SK-N-SH (cell line): ENCODE measurements at regions not wholly inside any gene's neighbourhood (a gene's known extent, or its start where the extent isn't known, plus 50 kb on each side); places are given as distances from the start of the nearest gene placed in this dataset.

Experiments used
- CTCF ChIA-PET: fragments of 300-600, 350-600 bp; formaldehyde crosslinking; extraction: SDS; loops from one replicate; lab custom pipeline; 2021; lab: Yijun Ruan, JAX
- POLR2A ChIA-PET: fragments of 350-600 bp; sonication (Branson Sonifier 250); formaldehyde crosslinking; extraction: SDS; loops from one replicate; lab custom pipeline; 2020; ENCODE audit warnings: antibody characterized with exemption, inconsistent platforms; lab: Yijun Ruan, JAX
- DNase-seq: peaks from one replicate; pipeline ENCODE4 v3.0.0; 2012
- H2AFZ ChIP-seq: fragments of 200-600 bp; sonication (generic); 2 replicates; pipeline ENCODE4 v1.8.1; 2016; ENCODE audit warnings: antibody characterized with exemption, mild to moderate bottlenecking, low read depth
- H3F3A ChIP-seq: fragments of 200-600 bp; sonication (generic); replicated peaks from 2 replicates; pipeline ENCODE3; 2016; ENCODE audit warnings: antibody characterized with exemption, mild to moderate bottlenecking; ENCODE audit not compliant: insufficient read depth
- H3K27ac ChIP-seq, 2 experiments: fragments of 200-500 bp in 1 of 2; fragments of 200-600 bp in 1 of 2; sonication (Bioruptor generic) in 1 of 2; sonication (generic), shearing (Covaris generic) in 1 of 2; 2 replicates each; pipeline versions ENCODE4 v1.5.1 to v1.6.1; 2014 to 2016; ENCODE audit warnings: low read depth in 2 of 2, inconsistent platforms in 1 of 2, low read length in 1 of 2, mild to moderate bottlenecking in 1 of 2, mixed read lengths in 1 of 2
- H3K27me3 ChIP-seq: fragments of 200-600 bp; sonication (generic), shearing (Covaris generic); 2 replicates; pipeline ENCODE4 v1.6.1; 2016; ENCODE audit warnings: mixed run types; ENCODE audit not compliant: insufficient read depth
- H3K36me3 ChIP-seq, 2 experiments: fragments of 200-500 bp in 1 of 2; fragments of 200-600 bp in 1 of 2; sonication (Bioruptor generic) in 1 of 2; sonication (generic) in 1 of 2; replicated peaks in 1 of 2; 2 replicates each; pipeline versions ENCODE3 to v1.5.1; 2014 to 2016; ENCODE audit warnings: low read length in 1 of 2, mild to moderate bottlenecking in 1 of 2; ENCODE audit not compliant: insufficient read depth in 2 of 2, control insufficient read depth in 1 of 2
- H3K4me1 ChIP-seq, 2 experiments: fragments of 200-500 bp in 1 of 2; fragments of 200-600 bp in 1 of 2; sonication (Bioruptor generic) in 1 of 2; sonication (generic), shearing (Covaris generic) in 1 of 2; 2 replicates each; pipeline versions ENCODE4 v1.5.1 to v1.6.1; 2014 to 2016; ENCODE audit warnings: low read depth in 1 of 2, low read length in 1 of 2, mixed run types in 1 of 2; ENCODE audit not compliant: insufficient read depth in 2 of 2, control insufficient read depth in 1 of 2
- H3K4me2 ChIP-seq: fragments of 200-600 bp; sonication (generic), shearing (Covaris generic); 2 replicates; pipeline ENCODE4 v1.6.1; 2017; ENCODE audit warnings: mixed run types
- H3K4me3 ChIP-seq, 2 experiments: fragments of 200-500 bp in 1 of 2; fragments of 200-600 bp in 1 of 2; sonication (Bioruptor generic) in 1 of 2; sonication (generic), shearing (Covaris generic) in 1 of 2; 2 replicates each; pipeline versions ENCODE4 v1.5.1 to v1.8.1; 2014 to 2016; ENCODE audit warnings: low read depth in 2 of 2, inconsistent platforms in 1 of 2, low read length in 1 of 2, mild to moderate bottlenecking in 1 of 2, mixed read lengths in 1 of 2, moderate library complexity in 1 of 2
- H3K79me2 ChIP-seq: fragments of 200-600 bp; sonication (generic); 2 replicates; pipeline ENCODE4 v1.8.1; 2017; ENCODE audit warnings: mild to moderate bottlenecking; ENCODE audit not compliant: insufficient read depth
- H3K9ac ChIP-seq: fragments of 200-600 bp; sonication (generic); 2 replicates; pipeline ENCODE4 v1.6.1; 2017; ENCODE audit warnings: mixed run types
- H3K9me2 ChIP-seq: fragments of 200-600 bp; sonication (generic); 2 replicates; pipeline ENCODE4 v1.6.1; 2017; ENCODE audit warnings: mixed run types
- H3K9me3 ChIP-seq: fragments of 200-600 bp; sonication (generic); 2 replicates; pipeline ENCODE4 v1.6.1; 2017; ENCODE audit warnings: mixed run types, mild to moderate bottlenecking, moderate library complexity
- H4K20me1 ChIP-seq: fragments of 200-600 bp; sonication (generic); 2 replicates; pipeline ENCODE4 v1.6.1; 2017; ENCODE audit warnings: mild to moderate bottlenecking, mixed run types; ENCODE audit not compliant: insufficient read depth
- FOXM1 ChIP-seq: IDR thresholded peaks from 2 replicates; pipeline ENCODE4 v1.4.0; 2012; ENCODE audit warnings: low read depth, mild to moderate bottlenecking
- GABPA ChIP-seq: IDR thresholded peaks from 2 replicates; pipeline ENCODE4 v1.4.0; 2012; ENCODE audit warnings: low read depth, mild to moderate bottlenecking
- MXI1 ChIP-seq: IDR thresholded peaks from 2 replicates; pipeline ENCODE4 v1.6.1; 2012; ENCODE audit warnings: mild to moderate bottlenecking, low read depth, low read length, improper control_type of control experiment
- NFIC ChIP-seq: IDR thresholded peaks from 2 replicates; pipeline ENCODE4 v1.4.0; 2012; ENCODE audit warnings: borderline replicate concordance
- RXRA ChIP-seq: IDR thresholded peaks from 2 replicates; pipeline ENCODE4 v1.4.0; 2012; ENCODE audit warnings: low read depth, mild to moderate bottlenecking, borderline replicate concordance
- SMC3 ChIP-seq: IDR thresholded peaks from 2 replicates; pipeline ENCODE4 v1.6.1; 2012; ENCODE audit warnings: low read depth, low read length, improper control_type of control experiment
- YY1 ChIP-seq: IDR thresholded peaks from 2 replicates; pipeline ENCODE4 v1.4.0; 2012; ENCODE audit warnings: low read depth, mild to moderate bottlenecking
- WGBS: methylation state at CpG from one replicate; pipeline ENCODE4 v1.1.6; 2017; ENCODE audit warnings: low lambda C conversion rate; 5-methylcytosine and 5-hydroxymethylcytosine counted together
- TF ChIP-seq, protein P1 (sequence below): IDR thresholded peaks from 2 replicates; pipeline ENCODE4 v1.6.1; 2012; ENCODE audit warnings: mild to moderate bottlenecking, low read depth, low read length, moderate library complexity
- TF ChIP-seq, protein P2 (sequence below): fragments of 200-600 bp; sonication (generic); IDR thresholded peaks from 2 replicates; pipeline ENCODE4 v1.6.1; 2017; ENCODE audit warnings: antibody characterized with exemption, mild to moderate bottlenecking, moderate library complexity
- TF ChIP-seq, protein P3 (sequence below): IDR thresholded peaks from 2 replicates; pipeline ENCODE4 v1.4.0; 2012; ENCODE audit warnings: low read depth, borderline replicate concordance
- TF ChIP-seq, protein P4 (sequence below): fragments of 150-350 bp; IDR thresholded peaks from 2 replicates; pipeline ENCODE4 v1.6.1; 2017; ENCODE audit warnings: antibody characterized with exemption, low read length, low read depth, borderline replicate concordance
- TF ChIP-seq, protein P5 (sequence below): fragments of 150-350 bp; IDR thresholded peaks from 2 replicates; pipeline ENCODE4 v1.6.1; 2016; ENCODE audit warnings: mild to moderate bottlenecking, low read depth, low read length
- TF ChIP-seq, protein P6 (sequence below): IDR thresholded peaks from 2 replicates; pipeline ENCODE4 v1.4.0; 2012; ENCODE audit warnings: low read depth, borderline replicate concordance
- TF ChIP-seq, protein P7 (sequence below): IDR thresholded peaks from 2 replicates; pipeline ENCODE4; 2012

DNA sequence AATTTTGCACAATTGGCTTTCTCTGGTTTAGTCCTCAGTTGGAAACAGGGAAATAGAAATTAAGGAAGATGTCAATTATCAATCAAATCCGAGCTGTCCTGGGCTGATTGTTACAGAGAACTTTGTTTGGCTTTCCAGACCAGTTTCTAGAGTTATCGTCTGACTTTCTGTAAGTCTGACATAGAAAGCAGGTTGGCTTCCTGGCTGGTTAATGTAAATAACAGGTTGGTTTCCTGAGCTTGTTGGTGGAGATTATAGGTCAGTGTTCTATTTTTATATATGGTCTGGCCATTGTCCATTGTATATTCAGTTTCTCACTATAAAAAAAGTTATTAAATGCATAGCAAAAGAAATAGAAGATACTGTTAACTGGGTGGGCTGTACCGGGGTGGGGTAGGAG, 204.8 kb downstream of the MBD2 start (continued):
- TF ChIP-seq, protein P1, sequence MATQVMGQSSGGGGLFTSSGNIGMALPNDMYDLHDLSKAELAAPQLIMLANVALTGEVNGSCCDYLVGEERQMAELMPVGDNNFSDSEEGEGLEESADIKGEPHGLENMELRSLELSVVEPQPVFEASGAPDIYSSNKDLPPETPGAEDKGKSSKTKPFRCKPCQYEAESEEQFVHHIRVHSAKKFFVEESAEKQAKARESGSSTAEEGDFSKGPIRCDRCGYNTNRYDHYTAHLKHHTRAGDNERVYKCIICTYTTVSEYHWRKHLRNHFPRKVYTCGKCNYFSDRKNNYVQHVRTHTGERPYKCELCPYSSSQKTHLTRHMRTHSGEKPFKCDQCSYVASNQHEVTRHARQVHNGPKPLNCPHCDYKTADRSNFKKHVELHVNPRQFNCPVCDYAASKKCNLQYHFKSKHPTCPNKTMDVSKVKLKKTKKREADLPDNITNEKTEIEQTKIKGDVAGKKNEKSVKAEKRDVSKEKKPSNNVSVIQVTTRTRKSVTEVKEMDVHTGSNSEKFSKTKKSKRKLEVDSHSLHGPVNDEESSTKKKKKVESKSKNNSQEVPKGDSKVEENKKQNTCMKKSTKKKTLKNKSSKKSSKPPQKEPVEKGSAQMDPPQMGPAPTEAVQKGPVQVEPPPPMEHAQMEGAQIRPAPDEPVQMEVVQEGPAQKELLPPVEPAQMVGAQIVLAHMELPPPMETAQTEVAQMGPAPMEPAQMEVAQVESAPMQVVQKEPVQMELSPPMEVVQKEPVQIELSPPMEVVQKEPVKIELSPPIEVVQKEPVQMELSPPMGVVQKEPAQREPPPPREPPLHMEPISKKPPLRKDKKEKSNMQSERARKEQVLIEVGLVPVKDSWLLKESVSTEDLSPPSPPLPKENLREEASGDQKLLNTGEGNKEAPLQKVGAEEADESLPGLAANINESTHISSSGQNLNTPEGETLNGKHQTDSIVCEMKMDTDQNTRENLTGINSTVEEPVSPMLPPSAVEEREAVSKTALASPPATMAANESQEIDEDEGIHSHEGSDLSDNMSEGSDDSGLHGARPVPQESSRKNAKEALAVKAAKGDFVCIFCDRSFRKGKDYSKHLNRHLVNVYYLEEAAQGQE: no peak
- TF ChIP-seq, protein P2, sequence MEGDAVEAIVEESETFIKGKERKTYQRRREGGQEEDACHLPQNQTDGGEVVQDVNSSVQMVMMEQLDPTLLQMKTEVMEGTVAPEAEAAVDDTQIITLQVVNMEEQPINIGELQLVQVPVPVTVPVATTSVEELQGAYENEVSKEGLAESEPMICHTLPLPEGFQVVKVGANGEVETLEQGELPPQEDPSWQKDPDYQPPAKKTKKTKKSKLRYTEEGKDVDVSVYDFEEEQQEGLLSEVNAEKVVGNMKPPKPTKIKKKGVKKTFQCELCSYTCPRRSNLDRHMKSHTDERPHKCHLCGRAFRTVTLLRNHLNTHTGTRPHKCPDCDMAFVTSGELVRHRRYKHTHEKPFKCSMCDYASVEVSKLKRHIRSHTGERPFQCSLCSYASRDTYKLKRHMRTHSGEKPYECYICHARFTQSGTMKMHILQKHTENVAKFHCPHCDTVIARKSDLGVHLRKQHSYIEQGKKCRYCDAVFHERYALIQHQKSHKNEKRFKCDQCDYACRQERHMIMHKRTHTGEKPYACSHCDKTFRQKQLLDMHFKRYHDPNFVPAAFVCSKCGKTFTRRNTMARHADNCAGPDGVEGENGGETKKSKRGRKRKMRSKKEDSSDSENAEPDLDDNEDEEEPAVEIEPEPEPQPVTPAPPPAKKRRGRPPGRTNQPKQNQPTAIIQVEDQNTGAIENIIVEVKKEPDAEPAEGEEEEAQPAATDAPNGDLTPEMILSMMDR: no peak
- no peak for TF ChIP-seq FOXM1
- TF ChIP-seq, protein P3, sequence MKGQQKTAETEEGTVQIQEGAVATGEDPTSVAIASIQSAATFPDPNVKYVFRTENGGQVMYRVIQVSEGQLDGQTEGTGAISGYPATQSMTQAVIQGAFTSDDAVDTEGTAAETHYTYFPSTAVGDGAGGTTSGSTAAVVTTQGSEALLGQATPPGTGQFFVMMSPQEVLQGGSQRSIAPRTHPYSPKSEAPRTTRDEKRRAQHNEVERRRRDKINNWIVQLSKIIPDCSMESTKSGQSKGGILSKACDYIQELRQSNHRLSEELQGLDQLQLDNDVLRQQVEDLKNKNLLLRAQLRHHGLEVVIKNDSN: no peak
- no peak for TF ChIP-seq SMC3
- TF ChIP-seq MXI1: no peak

DNA sequence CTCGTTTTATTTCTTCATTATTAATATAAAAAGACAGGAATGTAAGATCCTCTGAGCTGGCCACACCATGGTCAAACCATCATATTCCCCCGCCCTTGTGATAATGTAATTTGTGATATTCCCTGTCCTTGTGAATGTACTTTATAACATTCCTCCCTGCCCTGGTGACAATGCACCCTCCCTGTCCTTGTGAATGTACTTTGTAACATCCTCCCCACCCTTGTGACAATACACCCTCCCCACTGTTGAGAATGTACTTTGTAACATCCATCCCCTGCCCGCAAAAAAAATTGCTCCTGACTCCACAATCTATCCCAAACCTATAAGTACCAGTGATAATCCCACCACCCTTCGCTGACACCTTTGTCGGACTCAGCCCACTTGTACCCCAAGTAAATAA, 211.0 kb downstream of the MBD2 start:
- WGBS: 52% methylated on average over 5 of the region's 5 CpGs
- no peak overlapping the region for H3K27ac ChIP-seq
- no peak for TF ChIP-seq SMC3
- no peak for TF ChIP-seq NFIC
- TF ChIP-seq, protein P4, sequence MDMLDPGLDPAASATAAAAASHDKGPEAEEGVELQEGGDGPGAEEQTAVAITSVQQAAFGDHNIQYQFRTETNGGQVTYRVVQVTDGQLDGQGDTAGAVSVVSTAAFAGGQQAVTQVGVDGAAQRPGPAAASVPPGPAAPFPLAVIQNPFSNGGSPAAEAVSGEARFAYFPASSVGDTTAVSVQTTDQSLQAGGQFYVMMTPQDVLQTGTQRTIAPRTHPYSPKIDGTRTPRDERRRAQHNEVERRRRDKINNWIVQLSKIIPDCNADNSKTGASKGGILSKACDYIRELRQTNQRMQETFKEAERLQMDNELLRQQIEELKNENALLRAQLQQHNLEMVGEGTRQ: no peak
- TF ChIP-seq, protein P1: no peak
- TF ChIP-seq RXRA: no peak
- TF ChIP-seq, protein P5, sequence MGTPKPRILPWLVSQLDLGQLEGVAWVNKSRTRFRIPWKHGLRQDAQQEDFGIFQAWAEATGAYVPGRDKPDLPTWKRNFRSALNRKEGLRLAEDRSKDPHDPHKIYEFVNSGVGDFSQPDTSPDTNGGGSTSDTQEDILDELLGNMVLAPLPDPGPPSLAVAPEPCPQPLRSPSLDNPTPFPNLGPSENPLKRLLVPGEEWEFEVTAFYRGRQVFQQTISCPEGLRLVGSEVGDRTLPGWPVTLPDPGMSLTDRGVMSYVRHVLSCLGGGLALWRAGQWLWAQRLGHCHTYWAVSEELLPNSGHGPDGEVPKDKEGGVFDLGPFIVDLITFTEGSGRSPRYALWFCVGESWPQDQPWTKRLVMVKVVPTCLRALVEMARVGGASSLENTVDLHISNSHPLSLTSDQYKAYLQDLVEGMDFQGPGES: no peak
- no peak for TF ChIP-seq FOXM1
- TF ChIP-seq YY1: no peak
- TF ChIP-seq, protein P6, sequence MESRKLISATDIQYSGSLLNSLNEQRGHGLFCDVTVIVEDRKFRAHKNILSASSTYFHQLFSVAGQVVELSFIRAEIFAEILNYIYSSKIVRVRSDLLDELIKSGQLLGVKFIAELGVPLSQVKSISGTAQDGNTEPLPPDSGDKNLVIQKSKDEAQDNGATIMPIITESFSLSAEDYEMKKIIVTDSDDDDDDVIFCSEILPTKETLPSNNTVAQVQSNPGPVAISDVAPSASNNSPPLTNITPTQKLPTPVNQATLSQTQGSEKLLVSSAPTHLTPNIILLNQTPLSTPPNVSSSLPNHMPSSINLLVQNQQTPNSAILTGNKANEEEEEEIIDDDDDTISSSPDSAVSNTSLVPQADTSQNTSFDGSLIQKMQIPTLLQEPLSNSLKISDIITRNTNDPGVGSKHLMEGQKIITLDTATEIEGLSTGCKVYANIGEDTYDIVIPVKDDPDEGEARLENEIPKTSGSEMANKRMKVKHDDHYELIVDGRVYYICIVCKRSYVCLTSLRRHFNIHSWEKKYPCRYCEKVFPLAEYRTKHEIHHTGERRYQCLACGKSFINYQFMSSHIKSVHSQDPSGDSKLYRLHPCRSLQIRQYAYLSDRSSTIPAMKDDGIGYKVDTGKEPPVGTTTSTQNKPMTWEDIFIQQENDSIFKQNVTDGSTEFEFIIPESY: no peak
- TF ChIP-seq, protein P7, sequence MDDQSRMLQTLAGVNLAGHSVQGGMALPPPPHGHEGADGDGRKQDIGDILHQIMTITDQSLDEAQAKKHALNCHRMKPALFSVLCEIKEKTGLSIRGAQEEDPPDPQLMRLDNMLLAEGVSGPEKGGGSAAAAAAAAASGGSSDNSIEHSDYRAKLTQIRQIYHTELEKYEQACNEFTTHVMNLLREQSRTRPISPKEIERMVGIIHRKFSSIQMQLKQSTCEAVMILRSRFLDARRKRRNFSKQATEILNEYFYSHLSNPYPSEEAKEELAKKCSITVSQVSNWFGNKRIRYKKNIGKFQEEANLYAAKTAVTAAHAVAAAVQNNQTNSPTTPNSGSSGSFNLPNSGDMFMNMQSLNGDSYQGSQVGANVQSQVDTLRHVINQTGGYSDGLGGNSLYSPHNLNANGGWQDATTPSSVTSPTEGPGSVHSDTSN: no peak
- no peak for TF ChIP-seq GABPA

More for the DNA sequence above, 211.0 kb downstream of the MBD2 start:
- Histone ChIP-seq H3K4me2 (no peak overlapping the region), H4K20me1 (no peaks in the 10 kb centered on the region), H3K9ac (no peak overlapping the region), H2AFZ (no peak overlapping the region), H3K9me2 (no peaks in the 10 kb centered on the region), H3K4me1 (no peaks in the 10 kb centered on the region), H3K4me3 (no peak overlapping the region), H3K79me2 (no peaks in the 10 kb centered on the region), H3F3A (no peaks in the 10 kb centered on the region), H3K36me3 (no peaks in the 10 kb centered on the region), H3K27me3 (no peaks in the 10 kb centered on the region), H3K9me3 (no peaks in the 10 kb centered on the region)
- ChIA-PET POLR2A (no interaction called here), CTCF (interaction anchor here (1.1 kb wide), 1 partner anchor 9 kb away, joined by 4 read pairs; no protein-coding TSS in a partner anchor)
- no peak for DNase-seq
